KMS-11 (cell line): ENCODE measurements at regions not wholly inside any gene's neighbourhood (a gene's known extent, or its start where the extent isn't known, plus 50 kb on each side); places are given as distances from the start of the nearest gene placed in this dataset.

Experiments
- H2AFZ ChIP-seq: fragments of 200-600 bp; sonication (generic); 2 replicates; pipeline ENCODE4 v1.6.1; 2016; ENCODE audit warnings: antibody characterized with exemption, mixed run types, low read depth
- H3K27ac ChIP-seq: fragments of 200-600 bp; sonication (generic); 2 replicates; pipeline ENCODE4 v1.6.1; 2016; ENCODE audit warnings: mild to moderate bottlenecking, mixed run types
- H3K27me3 ChIP-seq: fragments of 200-600 bp; sonication (generic); 2 replicates; pipeline ENCODE4 v1.6.1; 2017; ENCODE audit warnings: mild to moderate bottlenecking, low read depth, mixed run types, moderate library complexity; ENCODE audit not compliant: insufficient read depth
- H3K36me3 ChIP-seq: fragments of 200-600 bp; sonication (generic); 2 replicates; pipeline ENCODE4 v1.6.1; 2017; ENCODE audit warnings: mild to moderate bottlenecking, mixed run types; ENCODE audit not compliant: insufficient read depth
- H3K4me1 ChIP-seq: fragments of 200-600 bp; sonication (generic); 2 replicates; pipeline ENCODE4 v1.6.1; 2016; ENCODE audit warnings: mild to moderate bottlenecking, low read depth, mixed run types; ENCODE audit not compliant: poor library complexity, severe bottlenecking
- H3K4me2 ChIP-seq: fragments of 200-600 bp; sonication (generic); 2 replicates; pipeline ENCODE4 v1.7.0; 2016; ENCODE audit warnings: mild to moderate bottlenecking, mixed run types
- H3K4me3 ChIP-seq: fragments of 200-600 bp; sonication (generic); IDR thresholded peaks from 2 replicates; pipeline ENCODE4 v1.6.1; 2017; ENCODE audit warnings: low read depth, low read length, mixed read lengths; ENCODE audit not compliant: insufficient read depth
- H3K79me2 ChIP-seq: fragments of 200-600 bp; sonication (generic); 2 replicates; pipeline ENCODE4 v1.6.1; 2016; ENCODE audit warnings: low read depth, mixed run types; ENCODE audit not compliant: insufficient read depth
- H3K9ac ChIP-seq: fragments of 200-600 bp; sonication (generic); 2 replicates; pipeline ENCODE4 v1.6.1; 2016; ENCODE audit warnings: mild to moderate bottlenecking, mixed run types
- H4K20me1 ChIP-seq: fragments of 200-600 bp; sonication (generic); 2 replicates; pipeline ENCODE4 v1.6.1; 2016; ENCODE audit warnings: mild to moderate bottlenecking, mixed run types; ENCODE audit not compliant: insufficient read depth
- CTCF ChIP-seq: fragments of 200-600 bp; sonication (generic); conservative IDR thresholded peaks from 2 replicates; pipeline ENCODE4 v1.6.1; 2017; ENCODE audit warnings: low read depth, mild to moderate bottlenecking, antibody characterized with exemption, low read length, moderate library complexity, mixed read lengths

DNA sequence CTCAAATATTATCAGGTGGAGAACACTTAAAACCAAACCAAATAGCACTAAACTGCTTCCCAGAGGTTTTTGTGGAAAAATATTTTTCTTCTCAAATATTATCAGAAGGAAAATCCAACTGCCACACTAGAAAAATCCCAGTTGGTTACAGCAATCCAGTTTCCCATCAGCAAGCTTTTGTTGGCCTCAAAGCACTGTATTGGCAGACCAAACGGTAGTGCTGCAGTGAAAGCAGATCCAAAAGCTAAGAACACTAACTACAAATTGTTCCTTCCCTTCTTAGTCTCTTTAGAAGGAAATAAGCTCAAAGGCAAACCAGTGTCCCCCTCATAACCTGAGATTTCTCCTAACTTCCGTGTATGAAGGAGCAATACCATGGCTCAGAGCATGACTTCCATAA is 105.3 kb downstream of the TRIM36 start:
- Histone ChIP-seq H3K36me3 (no peaks in the 10 kb centered on the region), H3K9ac (no peak overlapping the region), H4K20me1 (no peaks in the 10 kb centered on the region), H3K27me3 (no peaks in the 10 kb centered on the region), H3K4me3 (no peak overlapping the region), H3K27ac (no peak overlapping the region), H3K79me2 (no peaks in the 10 kb centered on the region), H2AFZ (no peak overlapping the region), H3K4me2 (no peak overlapping the region), H3K4me1 (peaks cover 6% of the 10 kb centered on the region)
- no peak for TF ChIP-seq CTCF

DNA sequence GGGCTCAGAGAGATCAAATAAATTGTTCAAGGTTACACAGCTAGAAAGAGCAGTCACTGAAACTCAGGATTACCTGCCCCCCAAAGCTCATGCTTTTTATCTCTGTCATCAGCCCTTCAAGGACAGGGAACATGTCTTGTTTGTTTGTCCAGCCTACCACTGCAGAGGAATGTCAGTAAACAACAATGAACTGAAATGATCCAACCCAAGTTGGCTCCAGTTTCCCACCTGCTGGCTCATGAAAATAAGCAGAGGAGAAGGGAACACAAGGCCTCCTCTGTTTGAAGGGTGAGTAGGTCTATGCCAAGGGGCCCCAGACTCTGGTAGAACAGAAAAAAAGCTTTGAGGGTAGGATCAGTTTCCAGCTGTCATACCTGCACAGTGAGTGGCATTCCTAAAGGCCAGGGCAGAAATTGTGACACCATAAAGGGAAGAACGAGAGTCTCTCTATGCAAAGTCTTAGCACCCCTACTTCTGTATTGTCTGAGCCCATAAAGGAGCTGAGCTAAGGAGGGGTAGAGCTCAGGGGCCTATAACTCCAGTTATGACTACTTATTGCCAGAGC is 115.2 kb downstream of the TRIM36 start:
- TF ChIP-seq CTCF, result no peak
- H3K4me2 ChIP-seq, result no peak overlapping the region
- no peaks in the 10 kb centered on the region for H3K27me3 ChIP-seq
- no peak overlapping the region for H3K27ac ChIP-seq
- no peaks in the 10 kb centered on the region for H3K79me2 ChIP-seq
- no peaks in the 10 kb centered on the region for H3K4me1 ChIP-seq
- H3K4me3 ChIP-seq, result no peak overlapping the region
- H3K36me3 ChIP-seq, result no peaks in the 10 kb centered on the region
- H4K20me1 ChIP-seq, result no peaks in the 10 kb centered on the region
- H3K9ac ChIP-seq, result no peak overlapping the region
- H2AFZ ChIP-seq, result no peak overlapping the region

GRCh38 chr5:115052948-115053347 is 116.8 kb downstream of the TRIM36 start:
- Histone ChIP-seq H3K4me3 (no peak overlapping the region), H3K27me3 (no peaks in the 10 kb centered on the region), H4K20me1 (no peaks in the 10 kb centered on the region), H3K36me3 (no peaks in the 10 kb centered on the region), H3K4me1 (no peaks in the 10 kb centered on the region), H3K4me2 (no peak overlapping the region), H2AFZ (no peak overlapping the region), H3K27ac (no peak overlapping the region), H3K9ac (no peak overlapping the region), H3K79me2 (no peaks in the 10 kb centered on the region)
- TF ChIP-seq CTCF, result no peak

DNA sequence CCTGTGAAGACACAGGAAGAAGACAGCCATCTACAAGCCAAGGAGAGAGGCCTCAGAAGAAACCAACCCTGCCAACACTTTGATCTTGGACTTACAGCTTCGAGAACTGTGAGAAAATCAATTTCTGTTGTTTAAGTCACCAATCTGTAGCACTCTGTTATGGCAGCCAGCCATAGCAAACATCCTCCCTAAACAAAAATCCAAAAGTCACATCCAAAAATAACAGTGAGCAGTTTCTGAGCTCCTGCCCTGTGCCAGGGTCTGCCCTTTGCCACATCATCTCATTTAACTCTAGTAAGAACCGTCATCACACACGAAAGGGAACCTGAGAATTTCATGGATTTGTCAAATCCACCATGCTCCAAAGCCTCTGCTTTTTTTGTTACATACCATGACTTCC is 118.8 kb downstream of the TRIM36 start:
- H3K27ac ChIP-seq, result no peak overlapping the region
- no peaks in the 10 kb centered on the region for H3K27me3 ChIP-seq
- no peak overlapping the region for H3K9ac ChIP-seq
- H4K20me1 ChIP-seq, result no peaks in the 10 kb centered on the region
- H3K4me1 ChIP-seq, result no peaks in the 10 kb centered on the region
- H3K4me2 ChIP-seq, result no peak overlapping the region
- no peak overlapping the region for H3K4me3 ChIP-seq
- no peaks in the 10 kb centered on the region for H3K36me3 ChIP-seq
- no peak overlapping the region for H2AFZ ChIP-seq
- H3K79me2 ChIP-seq, result no peaks in the 10 kb centered on the region
- TF ChIP-seq CTCF, result no peak
